ENCODE measurements at regions not wholly inside any gene's neighbourhood (a gene's known extent, or its start where the extent isn't known, plus 50 kb on each side); places are given as distances from the start of the nearest gene placed in this dataset.

DNA sequence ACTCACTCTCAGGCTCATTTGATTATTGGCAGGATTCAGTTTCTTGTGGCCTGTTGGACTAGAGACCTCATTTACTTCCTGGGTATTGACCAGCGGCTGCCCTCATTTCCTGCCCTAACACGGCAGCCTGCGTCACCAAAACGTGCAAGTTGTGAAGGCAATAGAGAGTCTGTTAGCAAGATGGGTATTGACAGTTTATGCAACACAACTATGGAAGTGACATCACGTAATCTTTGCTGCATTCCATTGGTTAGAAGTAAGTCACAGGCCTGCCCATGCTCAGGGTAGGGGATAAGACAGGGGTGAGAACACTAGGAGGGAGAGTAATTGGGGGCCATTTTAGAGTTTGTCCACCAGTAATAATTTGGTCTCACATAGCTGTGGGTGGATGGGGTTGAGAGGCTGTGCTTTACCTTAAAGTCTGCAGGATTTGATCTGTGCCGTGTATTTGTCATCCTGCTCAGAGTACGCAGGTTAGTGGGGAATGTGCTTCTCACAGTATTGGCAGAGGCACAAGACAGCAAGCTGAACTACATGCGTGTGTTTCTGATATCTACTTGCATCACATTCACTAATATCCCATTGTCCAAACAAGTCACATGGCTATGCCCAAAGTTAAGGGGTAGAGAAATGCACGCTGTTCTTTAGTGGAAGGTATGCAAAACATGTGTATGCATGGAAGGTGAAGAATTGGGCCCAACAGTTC is 83.3 kb downstream of the EDEM1 start:
- DNase-seq = no peak

GRCh38 chr3:5271372-5271683 is 83.8 kb downstream of the EDEM1 start:
- no peak for DNase-seq

GRCh38 chr3:5272387-5272786 is 84.9 kb downstream of the EDEM1 start:
- no peak for DNase-seq

- DNase-seq = no peak
These were observed 86.6 kb downstream of the EDEM1 start for GRCh38 chr3:5274091-5274490.

- no peak for DNase-seq
These were observed 88.0 kb downstream of the EDEM1 start for GRCh38 chr3:5275529-5275928.

- no peak for DNase-seq
These were observed 89.4 kb downstream of the EDEM1 start for GRCh38 chr3:5276934-5277333.

DNA sequence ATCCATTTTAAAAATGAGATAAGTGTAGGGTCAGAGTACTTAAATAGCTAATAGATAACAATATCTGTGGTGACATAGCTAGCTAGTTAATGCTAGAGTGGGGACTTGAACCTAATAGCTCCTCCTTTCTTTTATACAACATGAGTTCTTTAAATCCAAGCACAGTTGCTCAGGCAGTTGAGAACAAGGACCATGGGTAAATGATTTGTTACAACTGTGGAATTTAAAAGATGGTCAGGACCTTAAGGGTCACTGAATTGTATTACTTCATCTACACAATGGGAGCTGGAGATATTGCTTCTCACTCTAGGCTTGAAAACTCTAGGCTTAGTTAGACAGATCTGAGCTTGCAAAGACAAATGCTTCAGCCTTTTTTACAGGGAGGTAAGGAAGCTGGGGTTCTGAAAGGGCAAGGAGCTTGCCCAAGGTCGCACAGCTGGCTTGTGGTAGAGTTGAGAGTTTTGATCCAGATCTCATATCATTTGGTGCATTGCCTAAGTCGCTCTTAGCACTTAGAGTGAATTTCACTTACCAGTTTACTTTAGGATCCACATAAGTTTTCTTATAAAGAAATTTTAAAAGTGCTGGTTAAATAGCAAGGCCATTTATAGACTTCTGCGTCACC is 90.2 kb downstream of the EDEM1 start:
- no peak for DNase-seq

- no peak for DNase-seq
These were observed 91.2 kb downstream of the EDEM1 start for GRCh38 chr3:5278666-5279065.

DNA sequence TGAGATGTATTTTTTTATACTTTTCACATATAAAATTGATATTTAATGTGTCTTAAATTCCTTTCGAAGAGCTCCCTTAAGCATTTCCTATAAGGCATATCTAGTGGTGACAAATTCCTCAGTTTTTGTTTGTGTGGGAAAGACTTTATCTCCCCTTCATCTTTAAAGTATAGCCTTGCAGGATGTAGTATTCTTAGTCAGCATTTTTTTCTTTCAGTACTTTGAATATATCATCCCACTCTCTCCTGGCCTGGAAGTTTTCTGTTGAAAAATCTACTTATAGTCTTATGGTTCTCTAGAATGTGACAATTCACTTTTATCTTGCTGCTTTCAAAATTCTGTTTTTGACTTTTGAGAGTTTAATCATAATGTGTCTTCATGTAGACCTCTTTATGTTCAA is 95.2 kb downstream of the EDEM1 start:
- no peak for DNase-seq

DNA sequence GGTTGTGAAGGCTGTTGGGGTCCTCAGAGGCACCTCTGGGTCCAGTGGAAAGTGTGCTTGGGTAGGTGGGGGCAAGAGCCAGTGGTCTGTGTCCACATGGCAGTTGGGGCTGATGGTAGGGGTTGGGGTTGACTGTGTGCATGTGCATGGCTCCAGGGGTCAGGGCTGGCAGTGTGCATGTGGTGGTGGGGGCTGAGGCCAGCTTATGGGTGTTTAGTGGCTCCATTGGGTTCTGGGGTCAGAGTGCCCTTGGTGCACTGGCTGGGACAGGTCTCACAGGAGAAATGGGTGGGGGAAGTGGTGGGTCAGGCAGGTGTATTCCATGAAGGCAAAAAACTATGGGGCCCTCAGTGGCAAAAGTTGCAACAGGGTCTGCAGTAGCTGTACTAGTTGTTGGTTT is 97.9 kb downstream of the EDEM1 start:
- DNase-seq = no peak

GRCh38 chr3:5290915-5291314 is 103.4 kb downstream of the EDEM1 start:
- DNase-seq = no peak

DNA sequence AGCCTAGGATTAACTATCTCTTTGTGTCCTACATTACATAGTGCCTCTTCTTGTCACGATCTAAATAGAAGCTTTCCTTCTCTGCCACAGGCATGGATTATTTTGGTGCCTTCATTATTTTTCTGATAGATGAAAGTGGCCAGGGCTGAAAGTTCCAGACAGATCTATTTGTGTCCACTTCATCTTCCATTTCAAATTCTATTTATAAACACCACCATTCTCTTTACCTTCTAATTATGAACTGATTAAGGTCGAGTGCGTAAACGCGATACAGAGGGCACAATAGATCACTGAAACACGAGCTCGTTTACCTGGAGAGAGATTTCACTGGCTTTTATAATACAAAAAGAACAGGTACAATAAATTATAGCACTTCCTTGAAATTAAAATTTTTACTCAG is 105.0 kb downstream of the EDEM1 start:
- no peak for DNase-seq

DNA sequence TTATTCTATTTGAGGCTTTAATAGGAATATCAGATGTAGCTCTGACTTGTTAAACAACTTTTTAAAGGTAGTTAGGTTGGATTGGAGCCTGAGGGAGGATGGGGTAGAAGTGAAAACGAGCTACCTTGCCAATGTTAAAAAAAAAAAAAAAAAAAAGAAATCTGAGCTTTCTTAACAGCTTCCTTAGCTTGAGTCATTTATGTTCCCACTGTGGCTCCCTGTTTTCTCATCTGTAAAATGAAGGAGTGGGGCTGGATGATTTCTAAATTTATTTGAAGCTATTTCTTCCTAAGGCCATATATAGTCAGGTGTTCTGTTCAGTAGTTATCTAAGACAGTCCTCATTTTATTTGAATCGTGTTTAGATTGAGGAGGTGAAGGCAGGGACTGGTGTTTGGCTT is 105.7 kb downstream of the EDEM1 start:
- DNase-seq = no peak

- DNase-seq = no peak
These were observed 106.8 kb downstream of the EDEM1 start for GRCh38 chr3:5294356-5294755.

DNA sequence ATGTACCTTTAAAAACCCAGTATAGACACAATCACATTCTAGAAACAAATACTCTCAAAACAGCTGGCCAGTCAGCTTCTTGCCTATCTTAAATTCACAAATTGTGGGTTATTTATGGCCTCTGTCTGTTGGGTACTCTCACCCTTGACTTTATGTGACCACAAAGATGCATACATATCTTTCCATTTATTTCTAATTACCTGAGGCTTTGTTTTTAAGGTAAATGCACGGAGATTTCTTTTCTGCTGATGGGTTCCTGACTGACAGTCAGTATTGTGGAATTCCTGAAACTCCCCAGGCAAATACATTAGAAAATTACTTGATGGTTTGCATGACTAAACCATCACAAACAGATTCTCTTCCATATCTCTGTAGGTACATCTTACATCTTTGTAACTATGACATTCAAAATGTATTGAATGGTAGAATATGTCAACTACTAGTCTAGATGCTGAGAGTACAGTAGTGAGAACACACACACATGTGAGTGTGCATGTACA is 107.7 kb downstream of the EDEM1 start:
- DNase-seq = no peak

DNA sequence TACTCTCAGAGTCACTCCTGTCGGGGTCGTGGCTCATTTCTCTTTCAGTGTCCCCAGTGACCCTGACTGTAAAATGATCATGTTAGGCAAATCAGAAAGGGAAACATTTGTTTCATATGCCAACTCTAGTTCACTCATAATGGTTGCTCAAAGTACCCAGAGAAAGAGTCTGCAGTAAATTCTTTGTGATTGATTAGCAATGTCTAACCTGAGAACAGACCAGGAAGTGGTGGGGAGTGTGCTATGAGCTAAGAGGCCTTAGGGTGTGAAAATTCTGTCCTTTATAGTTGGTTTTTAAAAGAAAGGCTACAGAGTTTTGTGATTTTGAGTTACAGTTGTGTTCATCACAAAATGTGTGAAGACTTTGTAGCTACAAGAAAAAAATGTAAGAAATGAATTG is 108.9 kb downstream of the EDEM1 start:
- DNase-seq = no peak

DNA sequence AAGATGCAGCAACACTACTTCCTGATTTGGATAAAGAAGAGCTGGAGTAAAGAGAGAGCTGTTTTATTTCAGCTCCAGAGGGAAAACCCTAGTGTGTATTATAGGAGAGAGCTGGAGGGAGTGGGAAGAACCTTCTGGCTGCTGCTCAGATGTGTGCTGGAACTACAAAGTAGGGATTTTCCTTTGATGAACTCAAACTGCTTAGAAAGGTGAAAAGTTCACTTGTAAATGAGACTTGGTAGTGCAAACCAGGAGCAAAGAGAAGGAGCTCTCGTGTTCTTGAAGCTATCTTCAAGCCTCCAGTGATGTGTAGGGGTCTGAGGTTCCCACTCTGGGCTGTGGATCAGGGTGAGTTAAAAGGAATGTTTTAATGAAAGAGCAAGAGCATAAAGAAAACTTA is 110.4 kb downstream of the EDEM1 start:
- DNase-seq = peak in 1 of 2 donors; percentile 17

GRCh38 chr3:5298453-5298852 is 110.9 kb downstream of the EDEM1 start:
- no peak for DNase-seq

GRCh38 chr3:5299161-5299560 is 111.7 kb downstream of the EDEM1 start:
- DNase-seq = no peak

DNA sequence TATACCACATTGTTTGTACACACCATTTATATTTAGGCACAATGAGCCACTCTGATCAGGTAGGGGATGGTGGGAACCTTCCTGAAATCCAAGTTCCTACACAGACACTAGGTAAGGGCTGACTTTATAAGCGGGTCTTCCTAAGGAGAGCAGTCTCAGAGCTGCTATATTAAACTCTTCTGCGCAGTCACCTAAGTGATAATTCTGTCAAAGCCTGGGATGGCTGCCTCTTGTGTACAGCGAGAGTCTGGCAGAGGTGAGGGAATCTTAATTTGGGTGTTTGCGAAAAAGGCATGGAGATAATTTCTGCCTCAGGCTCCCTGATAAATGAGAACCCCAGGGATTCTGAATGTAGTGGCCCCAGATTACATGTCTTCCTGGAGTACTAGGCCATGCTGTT is 113.1 kb downstream of the EDEM1 start:
- no peak for DNase-seq

DNA sequence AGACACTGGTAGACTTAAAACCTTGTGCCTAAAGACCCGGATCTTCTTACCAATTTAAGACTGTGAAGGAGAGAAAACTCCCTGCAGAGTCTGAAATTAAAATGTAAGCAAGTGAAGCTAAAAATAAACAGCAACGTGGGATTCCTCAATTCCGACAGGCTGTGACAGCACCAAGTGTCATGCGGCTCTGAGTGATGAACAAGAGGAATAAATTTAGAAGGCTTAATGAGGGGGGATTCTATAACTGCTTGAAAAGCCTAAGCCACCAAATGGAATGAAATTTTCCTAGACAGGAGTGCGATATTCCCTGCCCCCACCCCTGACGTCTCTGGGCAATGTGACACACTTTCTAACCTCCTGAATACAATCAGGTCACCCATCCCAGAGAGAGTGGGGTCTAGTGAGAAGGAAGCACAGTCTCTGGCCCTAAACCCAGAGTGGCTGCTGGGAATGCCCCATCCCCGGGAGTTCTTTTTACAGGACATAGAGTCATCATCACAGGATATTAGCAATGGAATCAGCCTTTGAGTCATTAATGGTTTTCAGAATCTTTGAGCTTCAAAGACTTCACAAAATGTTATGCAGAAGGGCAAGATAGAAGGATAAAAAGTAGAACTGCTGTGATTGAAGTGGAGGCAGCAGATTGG is 114.3 kb downstream of the EDEM1 start:
- no peak for DNase-seq

DNA sequence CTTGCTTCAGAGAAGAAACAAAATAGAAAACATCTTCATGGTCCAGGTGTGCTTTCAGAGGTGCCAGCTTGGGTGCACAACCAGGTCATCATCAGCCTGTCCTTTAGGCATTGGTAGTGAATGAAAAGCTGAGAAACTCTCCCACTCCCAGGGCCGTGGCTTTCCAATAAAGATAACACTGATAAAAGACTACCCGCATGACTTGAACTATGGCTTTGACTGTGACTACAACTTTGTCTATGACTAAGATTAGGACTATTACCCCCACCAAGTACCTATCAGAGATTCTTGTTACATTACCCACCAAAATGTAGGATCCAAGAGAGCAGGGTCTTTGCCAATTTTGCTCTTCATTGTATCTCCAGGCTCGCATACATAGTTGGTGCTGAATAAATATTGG is 115.2 kb downstream of the EDEM1 start:
- no peak for DNase-seq

GRCh38 chr3:5304188-5304587 is 116.7 kb downstream of the EDEM1 start:
- DNase-seq = no peak

All from hippocampal formation (tissue), 2 donors.